Stimulated activated naive CD4-positive, alpha-beta T cell (primary cell): ENCODE measurements at regions not wholly inside any gene's neighbourhood (a gene's known extent, or its start where the extent isn't known, plus 50 kb on each side); places are given as distances from the start of the nearest gene placed in this dataset.

ENCODE experiments used
- DNase-seq, 6 experiments: peaks; one replicate each; lab custom pipeline; 2025; lab: John Stamatoyannopoulos, UW

DNA sequence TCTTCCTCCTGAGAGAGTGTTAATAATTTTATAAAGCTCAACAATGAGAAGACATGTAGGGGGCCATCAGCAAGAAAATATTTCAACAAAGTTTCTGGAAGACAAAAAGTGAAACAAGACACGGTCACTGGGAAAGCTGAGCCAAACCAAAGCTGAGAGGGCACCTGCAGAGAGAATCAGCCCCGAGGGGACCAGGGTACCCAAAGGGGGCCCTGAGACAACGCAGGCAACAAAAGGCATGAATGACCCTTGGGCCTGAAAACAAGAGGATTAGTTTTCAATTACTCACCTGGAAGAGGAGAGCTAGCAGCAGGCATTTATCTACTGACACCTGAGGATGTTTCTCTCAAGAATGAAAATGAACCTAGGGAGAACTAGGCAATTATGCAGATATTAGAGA, 461.2 kb upstream of the MGMT start:
- no peak for DNase-seq

DNA sequence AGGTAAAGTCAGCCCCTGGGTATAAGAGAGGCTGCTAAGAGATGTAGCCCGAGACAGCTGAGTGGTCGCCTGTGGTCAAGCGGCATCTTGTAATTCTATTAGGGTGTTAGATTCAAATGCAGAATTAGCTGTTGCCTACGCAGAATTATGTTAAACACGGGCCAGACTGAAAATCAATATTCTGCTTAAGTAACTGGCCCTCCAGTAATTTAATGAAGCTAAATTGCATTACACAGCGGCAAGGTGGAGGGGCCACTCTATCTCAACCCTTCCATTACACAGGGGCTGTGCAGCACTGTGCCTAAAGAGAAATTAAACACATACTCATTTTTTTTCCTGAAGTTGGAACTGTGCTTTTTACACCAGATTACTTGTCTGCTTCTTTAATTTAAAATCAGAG, 448.5 kb upstream of the MGMT start:
- no peak for DNase-seq

DNA sequence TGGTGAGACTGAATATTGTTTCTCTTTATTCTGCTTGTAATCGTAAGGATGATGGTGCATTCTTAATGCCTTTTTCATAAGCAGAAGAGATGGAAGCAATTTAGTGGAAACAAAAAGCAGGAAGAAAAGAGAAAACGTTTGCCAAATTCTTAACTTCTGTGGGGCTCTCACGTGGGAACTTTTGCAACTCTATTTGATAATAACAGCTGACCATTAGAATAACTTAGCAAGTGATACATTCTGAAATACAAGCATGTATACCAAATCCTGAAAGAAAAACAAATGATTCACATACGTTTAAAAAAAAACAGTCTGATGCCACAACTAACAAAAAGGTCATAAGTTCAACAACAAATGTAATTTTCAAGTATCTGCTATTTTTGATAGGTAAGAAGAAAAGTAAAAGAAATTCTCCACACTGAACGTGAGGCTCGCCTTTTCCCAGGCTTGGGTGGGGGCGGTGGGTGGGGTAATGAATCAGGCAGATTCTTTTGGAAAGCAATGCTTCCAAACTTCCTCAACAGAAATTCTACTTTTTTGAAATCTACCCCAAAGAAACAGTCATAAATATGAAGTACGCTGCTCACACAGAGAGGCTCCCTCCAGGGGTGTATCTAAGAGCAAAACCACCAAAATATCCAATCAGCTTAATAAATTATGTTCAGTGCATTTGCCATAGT, 446.2 kb upstream of the MGMT start:
- no peak for DNase-seq

DNA sequence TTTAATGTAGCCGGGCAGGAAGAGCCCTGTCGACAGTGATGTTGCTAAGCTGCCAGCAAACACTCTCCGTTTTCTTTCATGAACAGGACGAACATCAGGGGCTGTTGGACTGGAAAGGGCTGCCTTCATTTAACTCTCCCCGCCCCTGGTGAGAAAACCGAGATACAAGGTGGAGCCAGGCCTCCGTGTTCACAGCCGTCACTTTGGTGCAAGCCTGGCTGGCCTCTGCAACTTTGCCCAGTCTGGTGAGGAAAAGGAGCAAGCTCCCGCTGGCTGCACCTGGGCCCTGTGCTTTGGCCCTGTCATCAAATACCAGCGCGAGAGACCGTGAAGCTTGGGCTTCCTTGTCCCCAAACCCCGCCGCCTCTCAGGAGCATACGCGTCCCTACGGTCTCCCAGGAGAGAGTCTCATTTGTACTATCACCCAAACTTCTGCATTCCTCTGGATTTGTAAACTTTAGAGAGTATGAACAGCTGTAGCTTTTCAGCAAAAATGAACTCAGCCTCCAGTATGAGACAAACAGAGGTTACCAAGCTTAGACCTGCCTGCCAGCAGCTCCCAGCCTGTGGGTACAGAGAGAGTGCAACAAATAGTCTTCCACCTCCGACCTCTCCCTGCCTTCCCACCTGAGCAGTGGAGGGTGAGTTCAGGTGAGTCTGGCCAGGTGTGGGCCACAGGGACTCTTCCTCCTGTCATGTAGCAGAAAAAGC, 445.3 kb upstream of the MGMT start:
- no peak for DNase-seq

DNA sequence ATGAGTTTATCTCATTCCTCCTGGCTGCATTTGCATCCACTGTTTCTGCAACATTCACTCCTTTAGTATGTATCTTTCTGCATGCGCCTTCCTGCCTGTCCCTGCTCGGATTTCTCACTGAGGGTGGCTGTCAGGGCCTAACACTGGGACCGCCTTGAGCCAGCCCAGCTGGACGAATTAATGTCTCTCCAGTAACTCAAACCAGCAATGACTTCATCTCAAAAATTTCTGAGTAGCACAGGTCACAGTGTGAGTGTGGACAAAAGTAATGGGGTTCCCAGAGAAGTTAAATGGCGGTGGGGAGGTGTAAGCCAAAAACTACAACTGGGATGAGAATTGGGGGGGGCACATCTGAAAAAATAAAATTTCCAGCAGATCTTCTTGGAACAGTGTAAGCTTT, 444.0 kb upstream of the MGMT start:
- no peak for DNase-seq

- DNase-seq: no peak
These were observed 443.0 kb upstream of the MGMT start for GRCh38 chr10:129024046-129024445.

GRCh38 chr10:129025787-129026186, 441.3 kb upstream of the MGMT start:
- no peak for DNase-seq

- DNase-seq: no peak
These were observed 439.1 kb upstream of the MGMT start for GRCh38 chr10:129027906-129028305.

- no peak for DNase-seq
These were observed 438.6 kb upstream of the MGMT start for GRCh38 chr10:129028451-129028850.

DNA sequence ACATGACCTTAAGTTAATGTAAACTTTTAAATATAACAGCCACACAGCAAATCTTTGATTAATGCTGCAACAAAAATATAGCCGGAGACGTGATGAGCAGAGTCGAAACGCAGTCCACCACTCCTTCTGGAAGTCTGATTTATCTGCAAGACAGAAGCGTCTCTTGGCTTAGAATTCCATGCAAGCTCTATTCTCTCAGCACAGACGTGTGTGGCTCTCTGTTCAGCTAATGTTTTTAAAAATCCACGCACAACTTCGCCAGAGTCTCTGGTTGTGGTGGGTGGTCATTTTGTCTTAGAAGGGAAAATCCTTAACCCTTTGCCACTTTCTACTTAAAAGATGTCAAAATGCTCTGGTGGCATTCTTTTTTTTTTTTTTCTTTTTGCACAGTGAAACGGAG, 438.0 kb upstream of the MGMT start:
- no peak for DNase-seq

- no peak for DNase-seq
These were observed 437.0 kb upstream of the MGMT start for GRCh38 chr10:129029851-129030602.

DNA sequence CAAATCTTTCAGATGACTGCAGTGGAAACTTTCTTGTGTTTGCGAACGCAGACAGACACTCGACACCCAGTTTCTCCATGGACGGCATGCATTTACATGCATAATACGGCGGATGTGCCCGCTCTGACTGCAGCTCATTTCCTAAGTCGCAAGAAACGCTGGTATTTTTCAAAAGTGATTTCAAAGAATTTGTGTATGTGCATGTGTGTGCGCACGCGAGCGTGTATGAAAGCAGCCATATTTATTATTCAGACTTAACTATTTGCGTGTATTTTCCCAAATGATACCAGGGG, 436.5 kb upstream of the MGMT start:
- no peak for DNase-seq

DNA sequence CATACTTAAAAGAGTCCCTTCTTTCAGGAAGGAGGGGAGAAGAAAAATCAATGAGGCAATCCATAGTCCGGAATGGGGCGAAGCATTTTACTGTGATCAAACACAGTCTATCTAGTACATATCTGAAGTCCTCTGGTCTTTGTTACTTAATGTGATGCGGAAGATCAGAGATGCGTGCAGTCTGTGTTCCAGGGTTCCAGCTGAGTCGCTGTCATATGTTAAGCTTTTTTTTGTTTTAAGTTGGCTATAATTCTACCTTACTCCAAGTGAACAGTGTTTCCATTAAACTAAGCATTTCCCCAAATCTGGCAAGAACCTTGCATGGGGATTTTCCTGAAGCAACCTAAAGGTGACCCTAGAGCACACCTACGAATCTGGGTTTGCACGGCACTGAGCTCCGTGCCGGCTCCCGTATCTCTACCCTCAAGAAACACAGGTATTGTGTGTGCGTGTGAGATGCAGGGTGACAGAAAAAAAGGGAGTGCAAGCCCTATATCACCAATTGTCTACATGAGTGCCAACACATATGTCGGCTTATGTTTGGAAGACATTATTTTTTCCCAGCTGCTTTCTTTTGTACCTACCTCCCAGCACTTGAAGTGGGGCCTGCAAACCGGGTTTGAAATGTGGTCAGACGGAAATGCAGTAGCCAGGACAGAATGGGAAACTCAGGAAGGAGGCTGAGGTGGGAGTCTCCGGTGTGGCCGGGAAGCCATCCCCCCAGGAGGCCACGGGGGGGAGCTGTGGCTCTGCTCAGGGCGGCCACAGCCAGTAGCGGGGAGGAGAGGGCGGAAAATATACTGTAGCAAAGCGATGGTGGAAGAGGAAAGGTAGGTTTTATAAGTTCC, 435.8 kb upstream of the MGMT start:
- DNase-seq: peak; percentile 12 to 56 (median 32)

DNA sequence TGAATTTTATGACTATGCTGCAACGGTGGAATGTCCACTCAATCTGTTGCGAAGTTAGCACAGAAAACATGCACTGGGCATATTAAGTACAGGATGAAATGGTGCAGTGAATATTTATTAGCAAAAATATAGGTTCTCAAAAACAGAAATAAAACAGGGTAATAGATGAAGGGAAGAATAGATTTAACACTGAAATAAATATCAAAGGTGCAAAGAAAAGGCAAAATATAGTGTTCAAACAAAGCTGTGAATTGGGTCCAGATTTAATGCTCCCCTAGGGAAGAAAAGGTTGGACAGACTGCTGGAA, 435.2 kb upstream of the MGMT start:
- DNase-seq: no peak

GRCh38 chr10:129032372-129033313, 434.4 kb upstream of the MGMT start:
- no peak for DNase-seq

DNA sequence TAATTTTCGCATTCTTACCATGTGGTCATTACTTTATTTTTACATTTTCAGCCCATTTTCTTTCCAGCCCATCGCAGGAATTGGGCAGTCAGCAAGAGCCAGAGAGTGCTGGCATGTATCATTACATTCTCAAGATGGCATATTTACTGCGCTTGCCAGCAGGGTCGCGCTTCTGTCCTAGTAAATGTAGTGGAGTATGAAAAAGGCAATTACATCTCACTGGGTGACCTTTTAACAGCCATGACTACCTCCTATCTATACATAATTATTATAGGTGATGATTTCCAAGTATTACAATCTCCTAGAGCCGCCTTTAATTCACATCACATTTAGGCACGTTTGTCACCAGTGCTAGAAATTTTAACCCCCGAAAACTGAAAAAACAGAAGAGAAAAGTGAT, 433.7 kb upstream of the MGMT start:
- DNase-seq: no peak

- no peak for DNase-seq
These were observed 433.2 kb upstream of the MGMT start for GRCh38 chr10:129033790-129034272.

- peak in 5 of 6 experiments; percentile 22 to 81 (median 44) for DNase-seq
These were observed 431.8 kb upstream of the MGMT start for GRCh38 chr10:129035052-129035827.

- DNase-seq: no peak
These were observed 428.5 kb upstream of the MGMT start for GRCh38 chr10:129038522-129038921.
